Esophagus muscularis mucosa (tissue), 3 donors: ENCODE measurements at regions not wholly inside any gene's neighbourhood (a gene's known extent, or its start where the extent isn't known, plus 50 kb on each side); places are given as distances from the start of the nearest gene placed in this dataset.

ENCODE experiments used
- EP300 ChIP-seq: sonication (generic); formaldehyde crosslinking; IDR thresholded peaks from one replicate; pipeline ENCODE4 v1.6.1; 2017; ENCODE audit warnings: antibody characterized with exemption
- TF ChIP-seq, protein P1 (sequence below), 3 experiments: fragments of 200-600 bp in 2 of 3; fragments of 450-650 bp in 1 of 3; sonication (generic) in 2 of 3; IDR thresholded peaks; one replicate each; pipeline ENCODE4 v1.5.1; 2017 to 2019; ENCODE audit warnings: antibody characterized with exemption in 3 of 3, mild to moderate bottlenecking in 2 of 3, moderate library complexity in 1 of 3

DNA sequence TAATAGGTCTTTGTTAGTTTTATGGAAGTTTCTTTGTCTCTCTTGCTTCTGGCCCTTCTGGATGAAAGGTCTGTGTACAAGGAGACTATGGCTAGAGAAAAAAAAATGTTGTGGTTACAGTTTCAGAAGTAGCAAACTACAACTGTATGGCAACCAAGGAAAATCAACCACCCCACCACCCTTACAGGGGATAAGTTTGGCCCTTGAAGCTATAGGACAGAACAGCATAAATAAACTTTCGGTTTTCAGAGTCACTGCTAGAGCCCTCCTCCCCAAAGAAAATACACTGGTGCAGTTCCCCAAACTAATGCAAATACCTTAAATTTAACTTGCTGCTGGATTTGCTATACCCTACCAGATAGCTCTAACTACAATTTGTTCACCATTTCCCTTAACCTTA lies 1216.7 kb downstream of the EFNA5 start:
- TF ChIP-seq, protein P1, sequence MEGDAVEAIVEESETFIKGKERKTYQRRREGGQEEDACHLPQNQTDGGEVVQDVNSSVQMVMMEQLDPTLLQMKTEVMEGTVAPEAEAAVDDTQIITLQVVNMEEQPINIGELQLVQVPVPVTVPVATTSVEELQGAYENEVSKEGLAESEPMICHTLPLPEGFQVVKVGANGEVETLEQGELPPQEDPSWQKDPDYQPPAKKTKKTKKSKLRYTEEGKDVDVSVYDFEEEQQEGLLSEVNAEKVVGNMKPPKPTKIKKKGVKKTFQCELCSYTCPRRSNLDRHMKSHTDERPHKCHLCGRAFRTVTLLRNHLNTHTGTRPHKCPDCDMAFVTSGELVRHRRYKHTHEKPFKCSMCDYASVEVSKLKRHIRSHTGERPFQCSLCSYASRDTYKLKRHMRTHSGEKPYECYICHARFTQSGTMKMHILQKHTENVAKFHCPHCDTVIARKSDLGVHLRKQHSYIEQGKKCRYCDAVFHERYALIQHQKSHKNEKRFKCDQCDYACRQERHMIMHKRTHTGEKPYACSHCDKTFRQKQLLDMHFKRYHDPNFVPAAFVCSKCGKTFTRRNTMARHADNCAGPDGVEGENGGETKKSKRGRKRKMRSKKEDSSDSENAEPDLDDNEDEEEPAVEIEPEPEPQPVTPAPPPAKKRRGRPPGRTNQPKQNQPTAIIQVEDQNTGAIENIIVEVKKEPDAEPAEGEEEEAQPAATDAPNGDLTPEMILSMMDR (IDR thresholded peaks at IDR 0.05) = no peak
- TF ChIP-seq EP300 = no peak
